Esophagus muscularis mucosa (tissue), 4 donors: ENCODE measurements at regions not wholly inside any gene's neighbourhood (a gene's known extent, or its start where the extent isn't known, plus 50 kb on each side); places are given as distances from the start of the nearest gene placed in this dataset.

ENCODE experiments used
- DNase-seq: peaks from one replicate; pipeline ENCODE4 v3.0.0-alpha.2; 2017; ENCODE audit errors: extremely low spot score
- H3K27ac ChIP-seq, 4 donors: fragments of 200-600 bp; sonication (generic); replicated peaks in 1 of 4; 1 replicate in 3 of 4; 2 replicates in 1 of 4; pipeline ENCODE4 v1.5.1; 2016 to 2019; ENCODE audit warnings: mild to moderate bottlenecking in 1 of 4
- H3K27me3 ChIP-seq, 4 donors: fragments of 200-600 bp; sonication (generic); one replicate each; pipeline versions ENCODE4 v1.5.1 to v1.6.0; 2016 to 2019
- H3K36me3 ChIP-seq, 4 donors: fragments of 200-600 bp; sonication (generic); one replicate each; pipeline ENCODE4 v1.5.1; 2016 to 2019
- H3K4me1 ChIP-seq, 4 donors: fragments of 200-600 bp; sonication (generic); one replicate each; pipeline ENCODE4 v1.5.1; 2016 to 2019
- H3K4me3 ChIP-seq, 4 donors: fragments of 200-600 bp; sonication (generic); 1 replicate in 2 of 4; 2 replicates in 2 of 4; pipeline ENCODE4 v1.5.1; 2016 to 2019; ENCODE audit warnings: mild to moderate bottlenecking in 4 of 4, moderate library complexity in 1 of 4
- H3K9me3 ChIP-seq, 4 donors: fragments of 200-600 bp; sonication (generic); 1 replicate in 3 of 4; 2 replicates in 1 of 4; pipeline ENCODE4 v1.5.1; 2016 to 2019
- CTCF ChIP-seq, 3 experiments: fragments of 200-600 bp in 2 of 3; fragments of 450-650 bp in 1 of 3; sonication (generic) in 2 of 3; IDR thresholded peaks; one replicate each; pipeline ENCODE4 v1.5.1; 2017 to 2019; ENCODE audit warnings: antibody characterized with exemption in 3 of 3, mild to moderate bottlenecking in 2 of 3, moderate library complexity in 1 of 3
- EP300 ChIP-seq: sonication (generic); formaldehyde crosslinking; IDR thresholded peaks from one replicate; pipeline ENCODE4 v1.6.1; 2017; ENCODE audit warnings: antibody characterized with exemption
- POLR2A ChIP-seq: fragments of 450-650 bp; IDR thresholded peaks from one replicate; pipeline ENCODE4 v1.6.1; 2017; ENCODE audit warnings: antibody characterized with exemption, moderate library complexity, mild to moderate bottlenecking, low read depth
- POLR2AphosphoS5 ChIP-seq, 2 donors: sonication (generic); formaldehyde crosslinking; IDR thresholded peaks; one replicate each; pipeline ENCODE4 v1.6.1; 2017; ENCODE audit warnings: antibody characterized with exemption in 2 of 2
- WGBS: methylation state at CpG from one replicate; pipeline ENCODE4 v1.1.5; 2018; 5-methylcytosine and 5-hydroxymethylcytosine counted together
- intact Hi-C: fragments of 100-400 bp; cut with DNase I; formaldehyde crosslinking; loops from one replicate; pipeline ENCODE4 v1.15.1; 2023

GRCh38 chr10:111335826-111336225 is 259.0 kb downstream of the ADRA2A start:
- Histone ChIP-seq H3K4me1 (no peaks in the 10 kb centered on the region), H3K27ac (no peak overlapping the region), H3K36me3 (no peaks in the 10 kb centered on the region), H3K9me3 (peaks cover 0 to 4% (median 3%) of the 10 kb centered on the region in 4 donors), H3K4me3 (no peak overlapping the region), H3K27me3 (no peaks in the 10 kb centered on the region)
- TF ChIP-seq POLR2AphosphoS5 (IDR thresholded peaks at IDR 0.05) = no peak
- no peak for TF ChIP-seq POLR2A
- TF ChIP-seq EP300 = no peak
- TF ChIP-seq CTCF (IDR thresholded peaks at IDR 0.05) = no peak
- no peak for DNase-seq
- 78% methylated on average over 2 of the region's 2 CpGs for WGBS
- intact Hi-C loops = no loop called here

- intact Hi-C loops = no loop called here
- H3K4me1 ChIP-seq = no peaks in the 10 kb centered on the region
- DNase-seq = no peak
- TF ChIP-seq EP300 = no peak
- TF ChIP-seq POLR2AphosphoS5 (IDR thresholded peaks at IDR 0.05) = no peak
- no peak for TF ChIP-seq CTCF (IDR thresholded peaks at IDR 0.05)
- no peak for TF ChIP-seq POLR2A
- 100% methylated on average over 1 of the region's 1 CpG for WGBS
- no peak overlapping the region for H3K4me3 ChIP-seq
- no peaks in the 10 kb centered on the region for H3K27me3 ChIP-seq
- H3K9me3 ChIP-seq = peaks cover 0 to 12% (median 9%) of the 10 kb centered on the region in 4 donors
- H3K27ac ChIP-seq = no peak overlapping the region
- H3K36me3 ChIP-seq = no peaks in the 10 kb centered on the region
These were observed 261.2 kb downstream of the ADRA2A start for GRCh38 chr10:111338035-111338434.

DNA sequence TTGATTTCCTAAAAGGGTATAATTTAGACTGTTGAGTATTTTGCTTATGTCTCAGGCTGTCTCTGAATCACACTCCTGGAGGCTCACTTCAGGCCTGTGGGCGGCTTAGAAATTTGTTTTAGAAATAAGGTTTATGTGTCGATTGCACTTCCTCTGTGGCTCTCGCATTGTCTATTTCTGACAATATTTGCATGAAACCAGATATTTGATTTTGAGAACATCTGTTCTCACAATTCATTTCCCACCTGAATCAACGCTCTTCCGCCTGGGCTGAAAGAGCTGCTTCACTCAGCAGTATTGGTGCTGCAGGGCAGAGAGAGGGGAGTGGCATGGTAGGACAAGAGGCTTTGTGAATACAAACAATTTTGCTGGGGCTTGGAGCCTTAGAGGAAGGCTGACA is 262.0 kb downstream of the ADRA2A start:
- H3K4me3 ChIP-seq = no peak overlapping the region
- intact Hi-C loops = no loop called here
- H3K9me3 ChIP-seq = peaks cover 0 to 12% (median 9%) of the 10 kb centered on the region in 4 donors
- no peaks in the 10 kb centered on the region for H3K36me3 ChIP-seq
- H3K4me1 ChIP-seq = no peaks in the 10 kb centered on the region
- TF ChIP-seq POLR2AphosphoS5 (IDR thresholded peaks at IDR 0.05) = no peak
- no peak for TF ChIP-seq POLR2A
- no peak for TF ChIP-seq EP300
- no peak for TF ChIP-seq CTCF (IDR thresholded peaks at IDR 0.05)
- DNase-seq = no peak
- H3K27me3 ChIP-seq = no peaks in the 10 kb centered on the region
- 67% methylated on average over 5 of the region's 5 CpGs for WGBS
- no peak overlapping the region for H3K27ac ChIP-seq

- intact Hi-C loops = no loop called here
- no peak overlapping the region for H3K27ac ChIP-seq
- H3K4me3 ChIP-seq = no peak overlapping the region
- no peak for TF ChIP-seq POLR2AphosphoS5 (IDR thresholded peaks at IDR 0.05)
- no peak for TF ChIP-seq CTCF (IDR thresholded peaks at IDR 0.05)
- TF ChIP-seq EP300 = no peak
- TF ChIP-seq POLR2A = no peak
- no peaks in the 10 kb centered on the region for H3K4me1 ChIP-seq
- H3K27me3 ChIP-seq = no peaks in the 10 kb centered on the region
- 47% methylated on average over 3 of the region's 3 CpGs for WGBS
- DNase-seq = no peak
- H3K36me3 ChIP-seq = no peaks in the 10 kb centered on the region
- peaks cover 0 to 12% (median 9%) of the 10 kb centered on the region in 4 donors for H3K9me3 ChIP-seq
These were observed 268.0 kb downstream of the ADRA2A start for GRCh38 chr10:111344804-111345203.

- intact Hi-C loops = no loop called here
- 86% methylated on average over 6 of the region's 6 CpGs for WGBS
- Histone ChIP-seq H3K27me3 (no peaks in the 10 kb centered on the region), H3K27ac (no peak overlapping the region), H3K4me3 (no peak overlapping the region), H3K4me1 (no peaks in the 10 kb centered on the region), H3K9me3 (no peaks in the 10 kb centered on the region), H3K36me3 (no peaks in the 10 kb centered on the region)
- no peak for TF ChIP-seq POLR2A
- no peak for TF ChIP-seq EP300
- TF ChIP-seq POLR2AphosphoS5 (IDR thresholded peaks at IDR 0.05) = no peak
- TF ChIP-seq CTCF (IDR thresholded peaks at IDR 0.05) = no peak
- no peak for DNase-seq
These were observed 270.7 kb downstream of the ADRA2A start for GRCh38 chr10:111347386-111348013.
